ENCODE measurements at regions not wholly inside any gene's neighbourhood (a gene's known extent, or its start where the extent isn't known, plus 50 kb on each side); places are given as distances from the start of the nearest gene placed in this dataset.
"Not testable (repeated sequence)": the region's sequence is repeated elsewhere in the genome, so short reads cannot be mapped to it uniquely, and the experiment has no call there.

DNA sequence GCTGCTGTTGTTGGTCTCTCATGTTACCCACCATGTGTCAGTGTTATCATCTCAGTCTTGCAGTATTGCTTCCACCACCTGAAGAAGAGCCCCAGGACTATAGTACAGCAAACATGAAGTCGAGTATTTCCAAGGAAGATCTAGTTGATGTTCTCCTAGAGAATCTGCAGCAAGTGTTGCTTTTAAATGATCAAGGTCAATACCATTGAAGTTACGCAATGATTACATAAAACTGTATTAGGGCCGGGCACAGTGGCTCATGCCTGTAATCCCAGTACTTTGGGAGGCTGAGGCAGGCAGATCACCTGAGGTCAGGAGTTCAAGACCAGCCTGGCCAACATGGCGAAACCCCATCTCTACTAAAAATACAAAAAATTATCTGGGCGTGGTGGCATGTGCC, 173.9 kb downstream of the TJP1 start:
- not testable (repeated sequence) for DNase-seq

DNA sequence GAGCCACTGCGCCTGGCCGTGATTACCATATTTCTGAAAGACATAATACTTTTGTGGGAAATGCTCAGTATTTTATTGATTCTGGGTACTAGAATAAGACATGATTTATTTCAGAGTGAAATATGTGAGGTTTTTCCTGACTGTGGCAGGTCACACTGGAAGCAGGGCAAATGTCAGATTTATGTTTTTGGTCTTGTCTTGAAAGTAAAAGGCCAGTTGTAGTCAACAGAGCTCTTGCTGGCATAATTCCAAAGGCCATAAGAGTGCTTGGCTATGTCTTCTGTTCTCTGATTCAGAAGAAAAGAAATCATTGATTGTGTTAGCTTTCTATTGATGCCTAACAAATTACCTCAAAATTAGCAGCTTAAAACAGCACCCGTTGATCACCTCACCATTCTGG, 176.4 kb downstream of the TJP1 start:
- DNase-seq: no peak

- DNase-seq: not testable (repeated sequence)
Observed at GRCh38 chr15:29644361-29644760, 177.9 kb downstream of the TJP1 start.

DNA sequence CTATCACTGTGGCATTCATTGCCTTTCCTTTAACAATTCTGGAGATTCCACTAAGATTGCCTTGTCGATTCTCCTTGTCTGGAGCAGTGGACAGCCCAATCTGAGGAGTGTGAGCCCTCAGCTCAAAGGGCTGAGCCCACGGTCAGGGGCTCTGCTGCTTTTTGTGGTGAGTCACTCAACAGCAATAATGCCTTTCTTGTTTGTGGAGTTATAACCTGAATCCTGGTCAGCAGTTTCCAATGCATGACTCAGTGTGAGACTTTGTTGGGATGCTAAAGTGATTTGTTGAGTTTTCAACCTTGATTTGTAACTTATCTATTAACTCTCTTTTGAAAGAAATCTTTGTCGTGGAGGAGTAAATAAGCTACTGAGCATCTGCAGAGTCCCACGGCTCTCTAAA, 183.5 kb downstream of the TJP1 start:
- no peak for DNase-seq

DNA sequence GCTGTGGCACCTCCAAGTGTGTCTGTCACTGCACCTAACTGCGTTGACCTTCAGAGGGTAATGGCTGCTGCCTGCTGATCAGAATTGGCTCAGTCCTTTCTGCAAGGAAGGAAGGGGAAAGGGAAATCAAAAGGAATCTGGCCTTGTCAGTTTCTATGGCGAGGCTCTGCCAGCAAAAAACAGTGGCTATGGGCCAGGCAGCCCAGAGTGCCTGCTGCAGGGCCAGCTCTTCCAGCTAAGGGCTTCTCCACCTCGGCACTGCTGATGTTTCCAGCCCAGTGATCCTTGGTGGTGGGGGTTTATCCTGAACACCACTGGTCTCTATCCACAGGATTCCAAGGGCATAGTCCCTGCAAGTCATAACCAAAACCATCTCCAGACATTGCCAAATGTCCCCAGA, 184.3 kb downstream of the TJP1 start:
- DNase-seq: no peak

DNA sequence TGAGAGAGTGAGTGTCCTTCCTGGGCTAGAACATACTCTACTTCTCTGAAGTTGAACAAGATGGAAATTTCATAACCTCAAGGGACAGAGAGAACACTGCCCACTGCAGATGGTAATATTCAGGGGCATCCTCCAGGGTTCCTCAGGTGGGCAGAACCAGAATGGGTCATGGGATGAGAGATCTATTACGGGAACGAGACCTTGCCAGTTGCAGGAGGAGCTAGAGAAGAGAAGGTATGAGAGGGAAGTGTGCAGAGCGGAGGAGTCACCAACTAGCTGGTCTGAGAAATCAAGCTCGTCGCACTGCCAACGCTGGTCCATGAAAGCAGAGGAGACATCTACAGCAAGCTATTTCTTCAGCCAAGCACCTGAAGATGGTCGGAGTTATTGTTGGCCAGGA, 184.7 kb downstream of the TJP1 start:
- DNase-seq: no peak

- DNase-seq: no peak
Observed at GRCh38 chr15:29636921-29637320, 185.3 kb downstream of the TJP1 start.

GRCh38 chr15:29636140-29636539, 186.1 kb downstream of the TJP1 start:
- DNase-seq: no peak

GRCh38 chr15:29635513-29636098, 186.7 kb downstream of the TJP1 start:
- DNase-seq: no peak

- DNase-seq: no peak
Observed at GRCh38 chr15:29633971-29634370, 188.3 kb downstream of the TJP1 start.

DNA sequence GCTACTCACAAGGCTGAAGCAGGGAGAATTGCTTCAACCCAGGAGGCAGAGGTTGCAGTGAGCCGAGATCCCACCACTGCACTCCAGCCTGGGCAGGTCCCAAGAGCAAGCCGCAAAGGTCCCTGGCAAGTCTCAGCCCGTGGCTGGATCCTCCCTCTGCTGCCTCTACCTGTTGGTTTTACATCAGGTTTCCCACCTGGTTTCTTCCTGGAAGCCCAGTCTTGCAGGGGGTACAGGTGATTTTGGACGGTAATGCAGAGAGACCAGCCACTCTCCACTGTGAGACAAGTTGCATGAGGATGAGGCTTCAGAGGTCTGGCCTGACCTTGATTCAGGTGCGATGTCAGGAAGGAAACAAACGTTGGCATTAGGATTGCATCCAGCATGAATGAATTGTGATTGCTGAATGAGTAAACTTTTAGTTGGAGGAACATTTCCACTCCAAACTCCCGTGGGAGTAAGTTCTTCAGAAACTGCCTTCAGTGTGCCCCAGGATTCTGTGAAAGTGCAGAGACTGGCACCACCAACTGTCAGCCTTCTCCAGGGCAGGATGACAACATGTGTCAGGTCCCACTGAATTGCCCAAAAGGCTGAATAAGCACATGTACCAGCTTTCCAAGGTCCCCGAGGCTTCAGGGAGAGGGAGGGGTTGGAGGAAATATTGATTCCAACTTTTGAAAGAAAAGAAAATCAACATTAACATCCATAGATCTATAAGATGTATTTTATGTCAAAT, 189.4 kb downstream of the TJP1 start:
- no peak for DNase-seq

GRCh38 chr15:29631076-29632070, 190.9 kb downstream of the TJP1 start:
- no peak for DNase-seq

DNA sequence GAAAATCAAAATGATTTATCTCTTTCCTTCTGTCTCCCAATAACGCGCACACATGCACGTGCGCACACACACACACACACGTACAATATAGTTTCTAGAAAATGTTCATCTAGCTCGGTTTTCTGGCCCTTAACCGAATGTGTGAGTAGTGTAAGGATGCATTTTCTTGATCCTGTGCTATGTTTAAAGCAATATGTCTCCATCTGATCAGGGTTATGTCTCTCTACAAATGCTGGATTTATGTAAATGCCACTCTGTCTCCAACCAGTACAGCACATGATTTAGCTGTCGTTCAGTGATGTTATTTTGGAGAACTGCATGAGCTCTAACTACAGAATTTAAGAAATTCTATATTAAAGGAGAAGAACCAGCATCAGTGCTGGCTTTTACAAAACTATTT, 198.0 kb downstream of the TJP1 start:
- DNase-seq: no peak

- no peak for DNase-seq
Observed at GRCh38 chr15:29623116-29623639, 199.1 kb downstream of the TJP1 start.

- no peak for DNase-seq
Observed at GRCh38 chr15:29622637-29623036, 199.6 kb downstream of the TJP1 start.

GRCh38 chr15:29621616-29622015, 200.7 kb downstream of the TJP1 start:
- DNase-seq: no peak

DNA sequence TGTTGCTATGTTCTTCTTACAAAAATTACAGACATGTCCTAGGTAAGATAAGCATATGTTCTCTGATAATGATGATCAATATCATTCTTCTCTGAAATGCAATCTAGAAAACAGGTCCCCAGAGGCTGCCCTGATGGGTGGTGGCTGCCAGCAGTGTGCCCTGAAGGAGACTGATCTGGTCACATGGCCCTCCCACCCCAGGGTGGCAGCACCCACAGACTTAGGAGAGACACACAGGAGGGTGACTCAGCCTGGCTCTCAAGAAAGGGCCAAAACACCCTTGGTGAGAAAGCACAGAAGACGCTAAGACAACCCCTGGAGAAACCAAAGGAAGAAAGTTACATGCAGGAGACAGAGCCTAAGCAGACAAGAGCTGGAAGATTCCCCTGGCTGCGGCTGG, 203.7 kb downstream of the TJP1 start:
- DNase-seq: no peak

DNA sequence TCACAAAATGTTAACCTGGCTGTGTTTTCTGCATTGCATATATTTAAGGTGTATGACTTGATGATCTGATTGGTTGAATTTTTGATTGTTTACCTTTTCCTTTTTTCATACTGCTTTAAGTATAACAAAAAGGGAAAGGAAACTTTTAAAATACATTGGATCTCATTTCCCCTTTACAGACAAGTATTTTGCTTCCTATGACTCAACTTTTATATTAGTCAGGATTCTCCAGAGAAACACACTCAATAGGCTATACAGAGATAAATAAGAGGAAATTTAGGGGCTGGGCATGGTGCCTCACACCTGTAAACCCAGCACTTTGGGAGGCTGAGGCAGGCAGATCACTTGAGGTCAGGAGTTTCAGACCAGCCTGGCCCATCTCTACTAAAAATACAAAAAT, 205.8 kb downstream of the TJP1 start:
- DNase-seq: no peak

DNA sequence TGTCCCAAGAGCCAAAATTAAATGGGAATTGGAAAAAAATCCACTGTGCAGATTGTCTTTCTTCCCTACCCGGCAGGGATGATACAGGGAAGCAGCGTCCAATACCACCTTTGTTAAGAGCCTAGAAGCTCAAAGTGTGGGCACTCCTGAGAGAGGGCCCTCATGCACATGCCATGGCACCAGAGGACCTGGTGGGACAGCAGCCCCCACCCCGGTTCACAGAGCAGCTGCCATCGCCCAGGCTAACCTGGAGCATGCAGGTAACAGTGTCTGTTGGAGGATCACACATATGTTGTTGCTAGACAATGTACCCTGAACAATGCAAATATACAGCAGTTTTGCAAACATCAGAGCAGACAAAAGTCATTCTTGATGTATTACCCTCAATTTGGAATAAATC, 206.5 kb downstream of the TJP1 start:
- no peak for DNase-seq

DNA sequence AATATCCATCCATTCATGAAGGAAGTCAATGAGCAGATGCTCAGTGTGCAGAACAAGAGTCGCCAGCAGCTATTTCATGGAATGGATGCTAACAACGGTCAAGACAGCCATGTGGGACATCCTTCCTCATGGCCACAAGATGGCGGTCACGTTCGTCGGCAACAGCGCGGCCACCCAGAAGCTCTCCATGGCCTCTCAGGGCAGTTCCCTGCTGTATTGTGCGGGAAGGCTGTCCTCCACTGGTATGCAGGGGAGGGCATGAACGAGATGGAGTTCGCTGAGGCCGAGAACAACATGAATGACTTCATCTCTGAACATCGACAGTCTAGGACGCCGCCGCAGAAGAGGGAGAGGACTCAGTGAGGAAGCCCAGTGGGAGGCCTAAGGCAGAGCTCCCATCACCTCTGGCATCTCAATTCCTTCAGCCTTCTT, 208.3 kb downstream of the TJP1 start:
- no peak for DNase-seq

DNA sequence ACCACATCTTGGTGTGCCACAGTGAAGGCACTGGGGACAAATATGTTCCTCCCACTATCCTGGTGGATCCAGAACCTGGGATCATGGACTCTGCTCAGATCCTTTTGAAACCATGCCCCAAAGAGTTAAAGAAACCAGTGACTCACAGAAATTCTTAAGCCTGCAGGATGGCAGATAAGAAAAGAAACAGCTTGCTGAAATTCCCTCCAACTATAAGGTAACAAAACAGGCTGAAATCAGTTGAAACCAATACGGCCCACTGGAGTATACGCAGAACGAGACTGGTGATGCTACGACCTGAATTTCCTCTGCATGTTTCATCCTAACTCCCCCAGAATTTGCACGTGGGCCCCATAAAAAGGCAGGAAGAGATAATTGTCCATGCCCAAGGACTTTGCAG, 209.6 kb downstream of the TJP1 start:
- DNase-seq: peak; percentile 56

- peak; percentile 97 for DNase-seq
Observed at GRCh38 chr15:29612096-29612495, 210.2 kb downstream of the TJP1 start.

- no peak for DNase-seq
Observed at GRCh38 chr15:29611057-29611456, 211.2 kb downstream of the TJP1 start.

All from fibroblast of skin of abdomen (primary cell).